MCF 10A (cell line): ENCODE measurements at regions not wholly inside any gene's neighbourhood (a gene's known extent, or its start where the extent isn't known, plus 50 kb on each side); places are given as distances from the start of the nearest gene placed in this dataset.

Experiments
- BruUV-seq: library from RNA; stranded (reverse); fragments of 400-500 nt; replicated peaks from 2 replicates; lab custom pipeline; 2021; lab: Mats Ljungman, UMichigan
- CTCF ChIA-PET: fragments of 300-600 bp; sonication (Branson Sonifier 250); formaldehyde crosslinking; extraction: SDS; loops from one replicate; lab custom pipeline; 2021; ENCODE audit warnings: antibody characterized with exemption, inconsistent platforms; lab: Yijun Ruan, JAX
- POLR2A ChIA-PET: fragments of 300-600, 350-650 bp; sonication (Branson Sonifier 250); formaldehyde crosslinking; extraction: SDS; loops from one replicate; lab custom pipeline; 2020; ENCODE audit warnings: antibody characterized with exemption, inconsistent platforms; lab: Yijun Ruan, JAX
- DNase-seq: peaks from one replicate; pipeline ENCODE4 v3.0.0-alpha.2; 2018; ENCODE audit not compliant: unreplicated experiment
- H3K27ac Mint-ChIP-seq: one replicate; pipeline ENCODE4 v1.8.0; 2022; ENCODE audit warnings: mild to moderate bottlenecking, low read depth, mixed read lengths; ENCODE audit not compliant: unreplicated experiment
- H3K27me3 Mint-ChIP-seq: one replicate; pipeline ENCODE4 v1.8.0; 2022; ENCODE audit warnings: mixed read lengths; ENCODE audit not compliant: insufficient read depth, unreplicated experiment
- H3K36me3 Mint-ChIP-seq: one replicate; pipeline ENCODE4 v1.8.0; 2022; ENCODE audit warnings: mild to moderate bottlenecking, moderate library complexity, mixed read lengths; ENCODE audit not compliant: insufficient read depth, unreplicated experiment
- H3K4me1 Mint-ChIP-seq: one replicate; pipeline ENCODE4 v1.8.0; 2022; ENCODE audit warnings: mixed read lengths; ENCODE audit not compliant: insufficient read depth, unreplicated experiment
- H3K4me3 Mint-ChIP-seq: one replicate; pipeline ENCODE4 v1.8.0; 2022; ENCODE audit warnings: mild to moderate bottlenecking, moderate library complexity, mixed read lengths; ENCODE audit not compliant: unreplicated experiment
- H3K9me3 Mint-ChIP-seq: one replicate; pipeline ENCODE4 v1.8.0; 2022; ENCODE audit warnings: mixed read lengths; ENCODE audit not compliant: unreplicated experiment
- CTCF ChIP-seq: fragments of 200-600 bp; IDR thresholded peaks from one replicate; pipeline ENCODE4 v1.8.0; 2022; ENCODE audit warnings: antibody characterized with exemption, mild to moderate bottlenecking; ENCODE audit not compliant: unreplicated experiment
- intact Hi-C: fragments of 100-400 bp; cut with micrococcal nuclease; formaldehyde crosslinking; loops from 2 replicates; pipeline ENCODE4 v1.14.1; 2022

- intact Hi-C loops: no loop called here
- no peaks in the 10 kb centered on the region for H3K9me3 Mint-ChIP-seq
- ChIA-PET CTCF (interaction anchor here (1.3 kb wide), 1 partner anchor 11 kb away, joined by 5 read pairs; no protein-coding TSS in a partner anchor), POLR2A (interaction anchor here (0.6 to 1.1 kb wide), 2 partner anchors 9 to 17 kb away, joined by 3 read pairs; no protein-coding TSS in a partner anchor)
- TF ChIP-seq CTCF: no peak
- no peak overlapping the region for H3K27ac Mint-ChIP-seq
- H3K27me3 Mint-ChIP-seq: no peaks in the 10 kb centered on the region
- no peak for DNase-seq
- no TSS peak for BruUV-seq
- H3K4me1 Mint-ChIP-seq: no peaks in the 10 kb centered on the region
- H3K4me3 Mint-ChIP-seq: no peak overlapping the region
- no peaks in the 10 kb centered on the region for H3K36me3 Mint-ChIP-seq
These were observed 122.9 kb downstream of the GLUL start for GRCh38 chr1:182268669-182269068.

- no peaks in the 10 kb centered on the region for H3K36me3 Mint-ChIP-seq
- no peak overlapping the region for H3K4me3 Mint-ChIP-seq
- H3K27ac Mint-ChIP-seq: no peak overlapping the region
- intact Hi-C loops: no loop called here
- no peaks in the 10 kb centered on the region for H3K9me3 Mint-ChIP-seq
- ChIA-PET POLR2A (interaction anchor here (0.9 to 1.2 kb wide), 3 partner anchors 9 to 15 kb away, joined by 3 to 4 read pairs (median 3); no protein-coding TSS in a partner anchor), CTCF (interaction anchor here (0.5 to 0.8 kb wide), 3 partner anchors 10 to 310 kb away, joined by 3 read pairs; no protein-coding TSS in a partner anchor)
- TF ChIP-seq CTCF: no peak
- H3K27me3 Mint-ChIP-seq: no peaks in the 10 kb centered on the region
- no peak for DNase-seq
- BruUV-seq: no TSS peak
- peaks cover 8% of the 10 kb centered on the region for H3K4me1 Mint-ChIP-seq
These were observed 127.4 kb downstream of the GLUL start for GRCh38 chr1:182264185-182264584.

- intact Hi-C loops: no loop called here
- Mint-ChIP-seq H3K4me1 (peaks cover 11% of the 10 kb centered on the region), H3K27ac (no peak overlapping the region), H3K4me3 (no peak overlapping the region), H3K9me3 (no peaks in the 10 kb centered on the region), H3K27me3 (no peaks in the 10 kb centered on the region), H3K36me3 (no peaks in the 10 kb centered on the region)
- POLR2A ChIA-PET: interaction anchor here (0.6 to 1.3 kb wide), 6 partner anchors 9 to 124 kb away, joined by 3 to 4 read pairs (median 3); no protein-coding TSS in a partner anchor
- CTCF ChIA-PET: interaction anchor here (0.5 to 1.5 kb wide), 4 partner anchors 69 to 310 kb away, joined by 3 to 6 read pairs (median 3); no protein-coding TSS in a partner anchor
- no TSS peak for BruUV-seq
- no peak for TF ChIP-seq CTCF
- no peak for DNase-seq
These were observed 127.9 kb downstream of the GLUL start for GRCh38 chr1:182263706-182264105.

- intact Hi-C loops: no loop called here
- Mint-ChIP-seq H3K4me1 (peaks cover 11% of the 10 kb centered on the region), H3K27ac (no peak overlapping the region), H3K27me3 (no peaks in the 10 kb centered on the region), H3K9me3 (no peaks in the 10 kb centered on the region), H3K36me3 (no peaks in the 10 kb centered on the region), H3K4me3 (no peak overlapping the region)
- CTCF ChIA-PET: interaction anchor here (0.9 to 1.5 kb wide), 2 partner anchors 24 to 119 kb away, joined by 3 to 6 read pairs; no protein-coding TSS in a partner anchor
- POLR2A ChIA-PET: interaction anchor here (1.0 to 1.1 kb wide), 2 partner anchors 28 to 119 kb away, joined by 3 read pairs; no protein-coding TSS in a partner anchor
- no TSS peak for BruUV-seq
- DNase-seq: no peak
- no peak for TF ChIP-seq CTCF
These were observed 129.2 kb downstream of the GLUL start for GRCh38 chr1:182262425-182262824.
